Stimulated activated CD4-positive, alpha-beta T cell treated with anti-CD3 and anti-CD28 coated beads, Interleukin-12 subunit alpha, Interleukin-12 subunit beta, amount 100 ng/mL, for 48 hours (primary cell): ENCODE measurements at regions not wholly inside any gene's neighbourhood (a gene's known extent, or its start where the extent isn't known, plus 50 kb on each side); places are given as distances from the start of the nearest gene placed in this dataset.

Experiments used
- DNase-seq, 3 donors: peaks; one replicate each; pipeline ENCODE4 v3.0.0-alpha.2; 2020; ENCODE audit warnings: low read depth in 2 of 3, low spot score in 1 of 3

DNA sequence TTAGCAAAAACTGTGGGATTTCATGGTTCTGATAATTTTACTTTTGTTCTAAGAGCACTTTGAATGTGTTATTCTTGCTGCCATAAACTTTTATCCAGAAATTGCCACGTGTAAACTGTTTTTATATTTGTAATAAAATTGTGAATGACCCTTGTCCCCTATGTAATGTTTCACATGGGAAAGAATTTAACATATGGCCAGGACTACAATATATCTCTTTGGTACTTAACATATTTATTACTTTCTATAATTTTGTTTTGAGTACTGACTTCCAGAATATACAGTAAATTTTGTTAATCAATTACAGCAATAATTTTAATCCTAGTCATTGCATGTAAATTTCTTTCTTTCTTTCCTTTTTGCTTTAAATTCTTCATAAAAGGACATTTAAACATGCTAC is 735.0 kb upstream of the PHF14 start:
- no peak for DNase-seq

DNA sequence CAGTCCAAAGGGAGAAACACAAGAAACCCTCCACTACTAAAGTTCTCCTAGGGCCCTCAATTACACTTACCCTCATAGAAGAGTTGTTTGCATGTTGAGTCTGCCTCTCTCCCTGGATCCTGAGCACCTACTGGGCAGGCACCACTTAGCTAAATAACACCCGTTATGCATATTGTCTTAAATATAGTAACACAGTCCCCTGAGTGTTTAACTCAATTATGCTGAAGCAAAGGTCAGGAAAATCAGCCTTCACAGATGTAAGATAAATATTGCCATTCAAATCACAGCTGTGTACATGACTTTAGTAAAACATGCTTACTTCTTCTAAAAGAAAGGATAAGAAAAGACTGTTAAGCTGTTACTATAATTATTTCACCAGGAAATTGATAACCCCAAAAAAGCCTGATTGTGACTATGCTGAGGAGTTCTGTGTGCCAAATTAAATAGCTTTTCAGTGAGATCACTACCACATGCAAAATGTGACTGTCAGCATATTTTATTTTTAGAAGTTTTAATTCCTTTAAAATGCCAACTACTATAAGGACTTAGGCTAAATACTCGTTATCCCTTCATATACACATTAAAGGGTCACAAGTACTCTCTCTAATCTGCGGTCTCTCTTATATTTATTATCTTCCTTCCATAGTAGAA is 733.9 kb upstream of the PHF14 start:
- DNase-seq = no peak

DNA sequence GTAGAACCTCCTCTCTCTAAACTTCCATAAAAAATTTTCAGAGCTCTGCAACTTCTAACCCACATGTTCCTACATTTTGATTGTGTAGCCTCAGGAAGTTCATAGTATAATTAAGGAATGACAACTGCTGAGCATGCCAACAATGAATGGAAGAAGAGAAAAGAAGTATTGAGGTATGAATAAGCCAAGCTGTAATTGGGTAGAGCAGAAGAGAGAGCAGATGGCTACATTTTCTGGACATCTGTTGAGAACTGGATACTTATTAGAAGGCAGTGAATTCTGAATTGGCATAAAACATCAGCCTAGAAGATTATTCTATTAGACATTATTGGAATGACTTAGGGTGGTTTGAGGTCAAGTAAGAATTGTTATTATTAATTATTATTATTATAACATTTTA is 728.3 kb upstream of the PHF14 start:
- no peak for DNase-seq

DNA sequence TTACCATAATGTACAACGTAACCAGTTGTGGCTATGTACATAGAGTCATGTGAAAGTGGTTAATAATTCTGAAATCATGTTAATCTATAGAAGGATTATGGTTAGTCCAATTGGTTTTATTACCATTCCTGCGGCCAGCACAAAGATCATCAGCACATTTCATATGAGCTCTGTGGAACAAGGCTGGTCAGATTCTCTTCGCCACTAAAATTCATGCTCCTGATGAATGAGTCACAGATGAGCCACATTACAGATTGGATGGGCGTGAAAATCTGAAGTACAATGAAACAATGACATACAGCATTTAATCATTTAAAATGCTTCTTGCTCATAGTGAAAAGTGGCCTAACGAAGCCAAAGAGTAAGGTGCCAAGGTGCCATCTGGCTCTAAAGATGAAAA is 716.2 kb upstream of the PHF14 start:
- DNase-seq = no peak

DNA sequence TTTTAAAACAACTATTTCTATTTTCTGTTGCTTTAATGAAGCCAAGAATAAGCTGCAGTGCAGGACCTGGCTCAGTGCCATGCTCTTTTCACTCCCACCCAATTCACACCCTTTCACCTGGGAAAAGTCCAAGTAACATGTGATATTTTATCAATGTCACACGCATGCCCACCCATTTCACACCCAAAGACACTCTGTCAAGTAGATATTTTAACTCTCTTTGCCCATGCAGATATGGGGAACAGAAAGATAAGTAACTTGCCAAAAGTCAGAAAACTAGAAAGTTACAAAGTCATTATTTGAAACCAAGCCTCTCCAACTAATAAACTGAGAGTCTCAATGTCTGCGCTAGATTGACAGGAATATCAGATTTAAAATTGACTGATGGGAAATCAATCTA is 706.7 kb upstream of the PHF14 start:
- DNase-seq = no peak

DNA sequence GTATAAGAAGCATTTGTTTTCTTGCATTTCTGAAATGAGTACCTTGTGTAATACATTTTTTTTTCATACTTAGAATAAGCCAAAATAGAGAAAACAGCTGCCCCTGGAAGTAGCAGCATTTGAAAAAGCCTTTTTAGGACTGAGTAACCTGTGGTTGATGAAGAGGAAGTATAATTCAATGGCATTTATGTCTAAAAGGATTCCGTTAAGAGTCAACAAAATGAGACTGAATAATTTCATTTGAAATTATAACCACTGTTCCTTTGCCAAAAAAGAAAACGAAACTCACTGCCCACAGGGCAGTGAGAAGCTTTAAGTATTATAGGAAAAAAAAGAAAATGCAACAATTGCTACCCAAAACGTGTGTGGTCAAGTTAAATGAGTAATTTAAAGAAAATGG is 705.6 kb upstream of the PHF14 start:
- no peak for DNase-seq

DNA sequence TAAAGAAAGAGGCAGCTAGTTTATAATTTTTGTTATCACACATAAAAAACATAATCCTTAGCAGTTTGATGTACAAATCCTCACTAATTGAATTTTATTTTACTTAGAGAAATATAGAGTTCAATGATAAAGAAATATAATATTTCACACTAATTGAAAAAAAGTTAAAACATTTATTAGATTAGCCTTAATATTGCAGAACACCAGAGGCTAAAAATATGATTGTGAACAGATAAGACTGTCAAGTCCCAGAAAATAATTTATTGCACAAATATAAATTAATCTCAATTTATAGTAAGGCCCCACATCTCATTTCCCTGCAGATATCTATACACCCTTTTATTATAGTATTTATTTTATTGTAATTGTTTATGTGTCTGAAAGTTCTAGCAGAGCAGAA is 690.8 kb upstream of the PHF14 start:
- no peak for DNase-seq

DNA sequence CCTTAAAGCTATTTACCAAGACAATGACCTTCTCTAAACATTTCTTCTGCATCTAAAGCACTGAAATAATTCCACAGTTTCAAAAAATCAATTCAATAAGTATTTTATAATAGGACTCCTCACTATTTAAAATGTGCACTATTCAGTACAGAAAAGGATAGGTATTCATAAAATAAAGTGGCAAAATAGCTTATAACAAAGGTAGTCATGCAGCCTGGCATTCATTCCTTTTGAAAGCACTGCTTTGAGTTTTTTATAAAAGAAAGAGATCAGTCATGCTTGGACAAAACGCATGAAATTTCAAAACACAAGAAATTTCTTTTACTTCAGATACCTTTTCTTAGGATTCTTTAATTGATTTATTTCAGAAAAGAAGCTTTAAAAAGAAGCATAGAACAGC is 689.7 kb upstream of the PHF14 start:
- DNase-seq = no peak

DNA sequence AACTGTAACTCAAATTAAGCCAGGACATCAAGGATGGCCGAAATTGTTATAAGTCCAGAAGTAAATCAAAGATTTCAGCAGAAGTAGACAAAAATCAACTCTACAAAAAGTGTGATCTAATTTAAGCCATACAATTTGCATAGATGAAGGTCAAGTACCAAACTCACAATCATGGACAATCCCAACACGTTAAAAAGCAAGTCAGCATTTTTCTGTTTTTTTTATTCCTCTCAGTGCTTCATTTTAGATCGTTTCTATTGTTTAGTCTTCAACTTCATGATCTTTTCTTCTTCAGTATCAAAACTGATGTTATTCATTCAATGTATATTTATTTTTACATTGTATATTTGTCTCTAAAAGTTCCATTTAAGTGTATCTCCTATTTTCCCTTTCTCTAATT is 674.3 kb upstream of the PHF14 start:
- DNase-seq = no peak

DNA sequence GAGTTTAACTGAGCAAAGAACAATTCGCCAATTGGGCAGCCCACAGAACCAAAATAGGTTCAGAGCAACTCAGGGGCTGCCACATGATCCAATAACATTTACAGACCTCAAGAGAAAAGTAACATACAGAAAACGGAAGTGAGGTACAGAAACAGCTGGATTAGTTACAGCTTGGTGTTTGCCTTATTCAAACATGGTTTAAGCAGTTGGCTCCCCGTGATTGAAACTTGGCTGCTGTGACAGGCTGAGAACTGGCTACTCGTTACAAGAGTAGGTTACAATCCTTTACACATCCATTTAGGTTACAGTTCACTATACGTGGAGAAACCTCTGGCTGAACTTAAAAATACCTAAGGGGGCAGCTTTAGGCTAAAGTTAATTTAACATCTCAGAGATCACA is 673.1 kb upstream of the PHF14 start:
- no peak for DNase-seq

DNA sequence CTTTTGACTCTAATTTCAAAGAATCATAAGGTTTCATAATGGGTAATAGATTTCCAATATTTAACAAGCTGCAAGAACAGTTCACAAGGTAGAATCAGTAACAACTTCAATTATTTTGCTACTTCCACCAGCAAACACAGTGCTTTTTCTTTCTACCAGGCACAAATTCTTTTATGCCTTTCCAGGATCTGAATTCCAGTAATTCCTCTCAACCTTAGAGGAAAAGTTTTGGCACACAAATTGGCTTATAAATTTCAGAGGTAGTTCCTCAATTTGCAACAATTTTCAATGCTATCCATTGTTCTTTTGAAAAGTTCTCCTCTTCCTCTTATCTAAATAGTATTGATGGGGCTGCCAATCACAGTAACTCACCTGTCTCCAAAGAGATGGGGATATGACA is 665.4 kb upstream of the PHF14 start:
- no peak for DNase-seq

DNA sequence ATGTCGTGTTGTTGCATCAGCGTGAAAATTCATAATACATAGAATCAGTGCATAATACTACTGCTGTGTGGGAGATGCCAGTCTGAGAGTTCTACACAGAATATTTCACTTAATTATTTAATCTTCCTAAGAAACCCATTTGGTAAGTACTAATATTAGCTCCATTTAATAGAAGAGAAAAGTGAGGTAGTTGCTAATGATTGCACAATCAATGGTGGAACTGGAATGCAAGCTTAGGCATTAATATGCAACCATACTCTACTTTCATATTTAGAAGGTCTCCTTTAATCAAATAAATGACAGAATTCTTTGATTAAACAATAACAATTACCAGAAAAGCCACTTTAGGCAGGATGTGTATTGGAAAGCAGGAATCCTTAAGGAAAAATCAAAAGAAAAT is 660.7 kb upstream of the PHF14 start:
- no peak for DNase-seq

DNA sequence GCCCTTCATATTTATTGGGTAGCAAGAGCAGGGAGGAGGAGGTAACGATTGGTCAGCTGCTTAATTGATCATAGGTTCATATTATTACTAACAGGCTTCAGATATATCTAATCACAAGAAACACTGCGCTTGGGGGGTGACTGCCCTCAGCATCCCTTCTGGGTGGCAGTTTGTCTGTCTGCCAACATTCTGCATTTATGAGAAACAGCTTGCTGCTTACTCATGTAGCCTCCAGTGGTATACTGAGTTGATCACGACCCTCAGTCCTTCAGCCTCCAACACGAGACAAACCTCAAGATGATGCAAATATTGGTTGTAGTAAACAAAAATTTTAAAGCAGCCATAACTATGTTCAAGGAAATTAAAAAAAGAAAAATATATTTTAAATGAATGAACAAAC is 657.8 kb upstream of the PHF14 start:
- DNase-seq = no peak

DNA sequence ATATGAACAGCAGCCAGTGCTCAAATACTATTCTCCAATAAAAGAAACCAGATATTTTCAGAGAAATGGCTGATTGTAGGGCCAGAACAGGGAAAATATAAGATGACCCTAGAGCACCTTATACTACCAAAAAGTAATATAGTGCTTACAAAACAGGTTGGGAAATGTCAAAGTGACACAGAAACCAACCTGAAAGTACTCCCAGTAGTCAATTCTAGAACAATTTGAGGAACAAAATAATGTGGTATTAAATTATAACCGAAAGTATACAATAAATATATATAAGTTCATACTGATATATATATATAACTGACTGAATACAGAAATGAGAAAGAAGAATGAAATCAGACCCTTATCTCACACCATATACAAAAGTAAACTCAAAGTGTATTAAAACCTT is 657.2 kb upstream of the PHF14 start:
- DNase-seq = no peak

DNA sequence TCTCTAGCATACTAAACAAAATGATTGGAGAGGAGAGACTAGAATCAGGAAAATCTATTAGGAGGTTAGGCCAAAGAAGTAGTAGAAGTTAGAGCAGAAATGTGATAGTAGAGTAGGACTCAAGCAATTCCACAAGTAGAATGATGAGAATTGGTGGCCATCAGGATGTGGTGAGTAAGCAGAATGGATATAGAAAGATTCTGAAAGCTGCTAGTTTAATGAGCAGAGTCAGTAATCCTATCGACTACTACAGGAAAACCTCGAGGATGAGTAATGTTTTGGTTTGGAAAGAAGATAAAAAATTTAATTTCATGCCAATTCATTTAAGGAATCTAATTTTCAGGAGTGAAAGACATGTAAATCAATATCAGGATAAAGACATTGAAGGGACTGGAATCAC is 648.3 kb upstream of the PHF14 start:
- DNase-seq = no peak

DNA sequence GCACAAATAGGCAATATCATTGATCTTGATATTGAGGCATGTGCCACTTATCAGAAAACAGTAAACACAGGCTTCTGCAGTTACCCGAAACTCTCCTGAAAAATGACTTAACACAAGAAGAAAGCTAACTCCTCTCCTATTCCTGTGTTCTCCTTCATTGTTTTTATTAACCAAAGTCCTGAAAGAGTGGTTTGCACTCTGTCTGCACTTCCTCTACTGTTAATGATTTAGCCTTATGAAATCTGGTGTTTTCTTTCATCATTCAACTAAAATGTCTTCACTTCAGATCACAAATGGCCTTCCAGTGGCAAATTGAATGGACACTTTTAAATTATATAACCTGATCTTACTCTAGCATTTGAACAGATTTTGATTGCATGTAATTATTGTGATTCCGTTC is 630.6 kb upstream of the PHF14 start:
- DNase-seq = no peak

DNA sequence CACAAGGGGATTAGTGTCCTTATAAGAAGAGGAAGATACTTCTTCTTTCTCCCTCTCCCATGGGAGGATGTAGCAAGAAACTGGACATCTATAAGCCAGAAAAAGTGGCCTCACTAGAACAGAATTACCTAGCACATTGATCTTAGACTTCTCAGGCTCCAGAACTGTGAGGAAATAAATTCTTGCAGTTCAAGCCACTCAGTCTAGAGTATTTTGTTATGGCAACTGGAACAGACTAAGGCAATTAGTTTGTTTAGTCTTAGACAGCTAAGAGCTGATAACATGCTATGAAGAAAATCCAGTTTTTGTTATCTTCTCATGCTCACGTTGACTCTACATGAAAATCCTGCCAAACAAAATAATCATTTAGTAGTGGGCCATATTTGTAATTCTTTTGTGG is 627.6 kb upstream of the PHF14 start:
- no peak for DNase-seq

DNA sequence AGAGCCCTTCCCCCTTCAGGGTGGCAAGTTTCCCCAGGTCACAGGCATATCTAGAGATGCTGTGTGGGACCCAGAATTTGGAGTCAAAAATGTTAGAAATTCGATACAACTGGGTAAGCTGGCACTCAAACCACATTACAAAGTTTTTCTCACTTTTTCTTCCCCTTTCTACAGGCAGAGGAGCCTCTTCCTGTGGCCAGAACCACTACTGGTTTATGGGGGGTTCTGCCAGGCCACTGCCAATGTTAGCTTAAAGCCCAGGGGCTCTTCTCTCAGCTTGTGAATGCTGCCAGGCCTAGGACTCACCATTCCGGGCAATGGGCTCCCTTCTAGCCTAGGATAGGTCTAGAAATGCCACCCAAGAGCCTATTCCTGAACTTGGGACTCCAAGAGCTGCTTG is 617.9 kb upstream of the PHF14 start:
- DNase-seq = no peak

DNA sequence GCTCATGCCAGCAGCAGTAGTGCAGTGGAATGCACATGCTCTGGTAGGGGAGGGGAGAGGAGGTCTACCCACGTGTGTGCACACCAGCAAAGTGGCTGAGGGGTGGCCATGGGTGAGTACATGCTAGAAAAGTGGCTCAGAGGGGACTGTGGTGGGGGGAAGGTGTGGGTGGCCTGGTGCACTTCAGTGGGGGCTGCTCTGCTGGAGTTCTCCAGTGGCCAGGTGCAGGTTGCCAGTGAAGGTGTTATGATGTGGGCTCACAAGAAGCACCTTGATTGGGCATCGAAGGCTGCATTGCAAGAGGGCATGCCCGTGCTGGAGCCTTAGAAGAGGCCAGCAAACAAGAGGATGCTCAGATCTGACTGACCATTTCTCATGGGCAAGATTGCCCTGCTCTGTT is 613.6 kb upstream of the PHF14 start:
- DNase-seq = no peak

DNA sequence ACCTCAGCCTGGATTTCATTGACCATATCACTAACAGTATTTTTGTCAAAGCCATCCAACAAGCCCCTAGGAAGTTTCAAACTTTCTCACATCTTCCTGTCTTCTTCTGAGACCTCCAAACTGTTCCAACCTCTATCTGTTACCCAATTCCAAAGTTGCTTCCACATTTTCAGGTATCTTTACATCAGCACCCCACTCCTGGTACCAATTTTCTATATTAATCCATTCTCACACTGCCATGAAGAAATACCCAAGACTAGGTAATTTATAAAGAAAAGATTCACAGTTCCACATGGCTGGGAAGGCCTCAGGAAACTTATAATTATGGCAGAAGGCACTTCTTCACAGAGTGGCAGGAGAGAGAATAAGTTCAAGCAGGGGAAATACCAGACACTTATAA is 571.9 kb upstream of the PHF14 start:
- DNase-seq = no peak

DNA sequence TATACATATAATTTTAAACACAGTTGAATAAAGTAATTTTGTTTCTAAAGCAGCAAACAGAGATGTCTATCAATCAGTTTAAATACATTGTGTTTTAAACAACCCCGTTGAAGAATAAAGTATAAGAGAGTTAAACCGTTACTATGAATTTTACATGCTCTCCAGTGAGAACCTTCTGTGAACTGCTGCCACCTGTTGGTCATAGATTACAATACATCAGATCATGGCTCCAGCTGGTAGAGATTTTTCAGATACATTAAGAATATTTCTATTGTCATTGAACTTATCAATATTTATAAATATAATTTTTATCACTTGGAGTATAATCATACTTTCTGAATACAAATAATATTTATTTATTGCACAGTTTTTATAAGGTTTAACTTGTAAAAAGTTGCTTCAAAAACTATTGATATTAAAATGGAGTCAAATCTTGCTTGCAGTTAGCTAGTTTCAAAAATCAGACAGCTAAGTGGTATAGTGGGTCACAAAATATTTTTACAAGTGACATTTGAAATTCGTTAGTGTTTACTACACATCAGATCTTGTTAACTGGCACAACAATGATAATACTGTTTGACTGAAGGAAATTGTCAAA is 561.2 kb upstream of the PHF14 start:
- peak in 1 of 3 donors; percentile 24 for DNase-seq

DNA sequence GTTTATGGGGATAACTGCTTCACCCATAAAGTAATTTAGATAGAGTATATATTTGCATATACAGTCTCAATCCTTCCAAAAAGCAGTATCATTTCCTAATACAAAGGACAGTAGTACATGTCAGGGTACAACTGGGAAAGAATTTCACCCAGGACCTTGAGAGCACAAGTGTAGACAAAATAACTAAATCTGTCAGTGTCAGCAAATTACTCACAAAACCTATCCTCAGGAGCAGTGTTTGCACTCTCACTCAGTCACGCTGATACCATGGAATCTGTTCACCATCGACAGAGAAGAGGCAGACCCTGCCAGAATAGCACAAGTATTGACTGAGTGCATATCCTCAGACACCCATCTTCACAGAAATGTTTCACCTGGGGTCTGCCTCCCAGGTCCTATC is 554.7 kb upstream of the PHF14 start:
- DNase-seq = no peak

DNA sequence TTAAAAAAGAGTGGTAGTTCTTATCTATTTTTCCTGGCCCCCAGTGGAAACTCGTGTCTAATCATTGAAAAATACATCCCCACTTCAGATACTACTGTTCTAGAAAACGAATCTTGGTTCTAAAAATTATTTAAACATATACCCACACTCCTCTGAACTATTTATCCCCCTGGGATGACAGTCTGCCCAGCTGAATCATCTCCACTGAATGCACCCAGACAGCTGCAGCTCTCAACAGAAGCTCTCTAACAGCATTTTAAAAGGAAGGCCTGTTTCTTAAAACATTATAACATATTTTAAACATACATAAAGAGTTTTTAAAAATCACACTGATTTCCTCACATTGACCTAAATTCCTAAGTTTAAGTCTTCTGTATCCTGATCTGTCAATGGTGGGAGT is 544.6 kb upstream of the PHF14 start:
- no peak for DNase-seq

DNA sequence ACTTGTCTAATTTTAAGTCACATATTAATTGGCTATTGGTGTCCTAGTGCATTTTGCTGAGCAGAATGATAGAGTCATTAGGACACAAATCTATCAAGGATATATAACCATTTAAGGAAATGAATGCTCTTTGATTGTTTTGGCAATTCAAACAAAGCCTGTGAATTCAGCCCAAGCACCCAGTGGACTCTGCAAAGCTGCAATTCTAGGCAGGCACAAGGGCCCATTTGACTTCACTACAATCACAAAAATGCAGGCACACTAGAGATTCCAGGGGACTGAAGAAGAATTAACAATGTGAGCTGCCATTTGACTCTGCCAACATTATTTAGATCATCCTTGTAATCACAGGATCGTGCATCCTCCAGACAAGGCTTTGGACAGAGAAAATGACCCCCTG is 544.2 kb upstream of the PHF14 start:
- DNase-seq = no peak
